Rectal smooth muscle tissue (tissue), 1 donor: ENCODE measurements at regions not wholly inside any gene's neighbourhood (a gene's known extent, or its start where the extent isn't known, plus 50 kb on each side); places are given as distances from the start of the nearest gene placed in this dataset.

ENCODE experiments used
- H3K27ac ChIP-seq: one replicate; pipeline ENCODE4 v1.7.0; 2013; ENCODE audit warnings: low read depth, low read length, inconsistent platforms
- H3K27me3 ChIP-seq: one replicate; pipeline ENCODE4 v1.7.0; 2013; ENCODE audit warnings: low read length; ENCODE audit not compliant: control insufficient read depth, insufficient read depth
- H3K36me3 ChIP-seq: one replicate; pipeline ENCODE4 v1.7.0; 2013; ENCODE audit warnings: low read length; ENCODE audit not compliant: control insufficient read depth, insufficient read depth
- H3K4me1 ChIP-seq: one replicate; pipeline ENCODE4 v1.7.0; 2013; ENCODE audit warnings: low read length; ENCODE audit not compliant: control insufficient read depth, insufficient read depth
- H3K4me3 ChIP-seq: one replicate; pipeline ENCODE4 v1.7.0; 2013; ENCODE audit warnings: low read length
- H3K9ac ChIP-seq: one replicate; pipeline ENCODE4 v1.7.0; 2013; ENCODE audit warnings: low read length

DNA sequence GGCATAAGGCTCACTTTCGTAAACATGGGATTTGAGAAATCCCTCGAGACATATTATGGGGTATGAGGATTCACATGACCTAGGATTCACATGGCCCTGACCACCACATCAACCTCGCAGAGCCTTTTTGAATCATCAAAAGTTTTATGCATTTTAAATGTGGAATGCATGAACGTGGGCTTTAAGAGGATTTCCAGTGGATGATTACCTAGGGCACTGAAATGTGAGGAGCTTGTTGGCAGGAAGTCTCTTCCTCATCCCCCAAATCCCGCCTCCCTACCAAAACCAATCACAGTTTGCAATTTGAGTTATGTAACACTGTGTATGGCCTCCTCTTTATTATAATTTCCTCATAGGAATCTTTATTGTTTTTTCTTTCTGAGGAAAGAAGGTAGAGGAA is 659.6 kb upstream of the TBX3 start:
- Histone ChIP-seq H3K36me3 (no peaks in the 10 kb centered on the region), H3K4me3 (no peak overlapping the region), H3K27me3 (no peaks in the 10 kb centered on the region), H3K4me1 (no peaks in the 10 kb centered on the region), H3K9ac (no peak overlapping the region), H3K27ac (no peak overlapping the region)

DNA sequence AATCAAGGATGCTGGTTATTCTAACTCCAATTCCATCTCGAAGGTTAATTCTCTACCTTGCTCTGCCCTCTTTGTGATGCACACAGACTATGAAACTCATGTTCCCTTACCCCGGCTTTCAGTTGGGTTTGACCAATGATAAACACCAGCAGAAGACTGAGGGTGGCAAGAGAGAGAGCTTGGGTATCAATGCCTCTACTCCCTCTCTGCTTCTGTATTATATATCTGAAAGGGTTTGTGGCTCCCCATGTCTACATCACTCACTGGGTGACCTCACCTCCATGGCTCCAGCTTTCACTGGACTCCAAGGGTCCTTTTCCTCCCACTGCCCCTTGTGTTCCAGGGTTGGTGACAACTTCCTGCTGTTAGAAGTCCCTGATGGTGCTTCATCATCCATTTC is 659.0 kb upstream of the TBX3 start:
- Histone ChIP-seq H3K27me3 (no peaks in the 10 kb centered on the region), H3K27ac (no peak overlapping the region), H3K4me1 (no peaks in the 10 kb centered on the region), H3K36me3 (no peaks in the 10 kb centered on the region), H3K4me3 (no peak overlapping the region), H3K9ac (no peak overlapping the region)

DNA sequence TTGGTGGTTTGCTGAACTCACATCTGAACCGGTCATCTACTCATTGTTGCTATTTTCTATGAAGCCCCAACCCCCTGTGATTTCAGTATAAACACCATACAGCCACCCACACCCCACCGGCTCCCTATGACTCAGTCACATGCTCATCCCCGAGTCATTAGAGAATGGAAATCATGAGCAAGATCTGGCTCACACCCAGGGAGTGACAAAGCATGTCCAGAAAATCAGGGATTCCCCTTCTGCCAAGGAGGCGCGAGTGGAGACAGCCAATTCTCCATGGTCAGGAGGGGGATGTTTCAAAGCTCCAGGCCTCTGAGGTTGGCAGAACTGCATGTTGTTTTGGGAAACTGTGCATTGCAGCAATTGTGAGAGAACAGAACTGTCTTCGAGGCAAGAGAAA is 657.5 kb upstream of the TBX3 start:
- no peaks in the 10 kb centered on the region for H3K36me3 ChIP-seq
- peak overlapping the region; percentile 58 for H3K27ac ChIP-seq
- H3K9ac ChIP-seq: no peak overlapping the region
- H3K27me3 ChIP-seq: no peaks in the 10 kb centered on the region
- H3K4me3 ChIP-seq: no peak overlapping the region
- H3K4me1 ChIP-seq: no peaks in the 10 kb centered on the region

DNA sequence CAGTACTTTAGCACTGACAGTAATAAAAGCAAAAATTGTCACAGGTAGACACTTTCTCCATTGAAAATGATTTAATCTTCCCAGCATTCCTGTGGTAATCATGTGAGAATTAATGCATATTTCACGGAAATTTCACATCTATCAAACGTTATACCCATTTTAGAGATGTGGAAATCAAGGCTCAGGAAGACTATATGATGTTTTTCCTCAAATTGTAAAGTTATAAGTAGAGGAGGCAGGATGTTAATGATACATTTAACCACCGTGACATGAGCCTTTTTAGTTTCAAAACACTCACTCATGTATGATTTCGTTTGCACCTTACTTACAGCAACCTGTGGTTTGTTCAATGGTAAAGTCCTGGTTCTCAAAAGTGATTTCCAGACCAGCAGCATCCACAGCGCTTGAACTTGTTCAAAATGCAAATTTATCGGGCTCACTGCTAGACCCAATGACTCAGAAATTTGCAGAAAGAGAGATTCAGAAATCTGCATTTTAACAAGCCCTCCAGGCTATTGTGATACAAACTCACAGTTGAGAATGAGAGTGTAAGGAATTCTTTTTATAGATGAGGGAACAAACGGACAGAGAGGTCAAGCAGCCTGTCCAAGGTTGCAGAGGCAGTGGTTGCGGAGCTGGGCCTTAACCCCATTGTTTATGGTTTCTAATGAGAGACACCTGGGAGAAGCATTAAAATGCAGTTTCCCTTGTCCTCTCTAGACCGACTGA is 654.8 kb upstream of the TBX3 start:
- no peak overlapping the region for H3K4me3 ChIP-seq
- H3K4me1 ChIP-seq: no peaks in the 10 kb centered on the region
- no peaks in the 10 kb centered on the region for H3K36me3 ChIP-seq
- no peaks in the 10 kb centered on the region for H3K27me3 ChIP-seq
- no peak overlapping the region for H3K9ac ChIP-seq
- H3K27ac ChIP-seq: no peak overlapping the region

DNA sequence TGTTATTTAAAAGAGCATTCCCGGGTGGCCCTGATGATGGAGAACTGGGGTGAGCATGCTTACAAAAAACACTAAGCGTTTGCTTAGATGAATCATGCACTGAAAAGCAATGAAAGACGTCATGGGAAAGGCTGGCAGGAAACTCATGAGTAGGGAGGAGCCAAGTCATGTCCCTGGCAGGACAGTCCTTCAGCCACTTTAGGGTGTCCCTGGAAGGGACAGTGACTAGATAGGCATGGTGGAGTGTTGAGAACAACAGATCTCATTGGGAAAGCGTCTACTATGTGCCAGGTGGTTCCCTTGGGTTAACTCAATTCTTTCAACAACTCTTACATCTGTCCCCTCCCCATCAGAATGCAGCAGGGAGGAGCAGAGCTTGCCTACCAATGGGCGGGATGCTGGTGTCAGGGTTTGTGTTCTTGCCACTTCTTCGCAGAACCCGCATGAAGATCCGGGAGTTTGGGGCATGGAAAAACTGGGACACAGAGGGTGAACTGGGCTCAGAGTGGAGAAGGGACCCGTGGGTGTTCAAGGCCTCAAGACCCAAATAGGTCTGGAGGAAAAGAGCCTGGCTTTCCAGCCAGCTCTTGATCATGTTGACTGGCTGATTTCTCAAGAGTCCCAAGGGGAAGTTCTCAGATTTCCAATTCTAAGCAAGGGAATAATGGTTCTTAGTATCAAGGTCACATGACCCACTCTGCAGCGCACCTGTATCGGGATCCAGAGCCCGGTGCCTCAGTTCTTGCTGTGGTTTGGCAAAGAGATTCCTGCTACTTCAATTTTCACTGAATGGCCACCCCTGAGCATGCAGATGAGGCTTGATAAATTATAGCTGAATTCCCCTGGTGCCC is 653.9 kb upstream of the TBX3 start:
- Histone ChIP-seq H3K4me1 (no peaks in the 10 kb centered on the region), H3K36me3 (no peaks in the 10 kb centered on the region), H3K27me3 (no peaks in the 10 kb centered on the region), H3K27ac (peak overlapping the region; percentile 15), H3K4me3 (no peak overlapping the region), H3K9ac (no peak overlapping the region)

DNA sequence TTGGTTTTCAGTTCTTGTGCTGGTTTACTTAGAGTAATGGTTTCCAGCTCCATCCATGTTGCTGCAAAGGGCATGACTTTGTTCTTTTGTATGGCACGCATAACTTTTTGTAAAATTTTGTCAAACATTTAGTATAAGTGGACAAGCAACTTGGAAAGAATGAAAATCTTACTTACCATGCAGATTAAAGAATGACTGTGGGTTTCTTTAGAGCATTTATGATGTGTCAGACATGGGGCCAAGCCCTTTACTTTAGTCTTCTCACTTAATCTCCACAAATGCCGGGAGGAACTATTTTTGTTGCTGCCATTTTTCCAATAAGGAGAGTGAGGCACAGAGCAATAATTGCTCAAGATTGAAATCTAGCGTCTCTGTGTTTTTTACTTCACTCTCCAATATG is 652.5 kb upstream of the TBX3 start:
- no peak overlapping the region for H3K27ac ChIP-seq

DNA sequence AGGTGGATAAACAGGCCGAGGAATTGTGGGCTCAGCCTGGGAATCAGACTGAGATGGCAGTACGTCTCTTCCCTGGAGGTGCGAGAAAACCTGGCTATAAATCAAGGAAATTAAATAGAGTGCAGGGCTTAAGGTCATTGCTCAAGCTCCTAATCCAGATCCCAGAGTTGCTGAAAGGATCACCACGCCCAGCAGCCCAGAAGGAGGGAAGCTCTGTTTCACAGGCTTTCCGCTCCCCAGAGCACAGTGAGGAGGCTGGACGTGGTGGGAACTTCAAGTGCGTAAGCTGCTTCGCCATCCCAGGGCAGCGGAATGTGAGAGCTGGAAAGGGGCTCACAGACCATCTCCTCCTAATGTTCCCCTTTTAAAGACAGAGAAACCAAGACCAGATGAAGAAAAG is 651.6 kb upstream of the TBX3 start:
- no peak overlapping the region for H3K9ac ChIP-seq
- no peaks in the 10 kb centered on the region for H3K27me3 ChIP-seq
- H3K36me3 ChIP-seq: no peaks in the 10 kb centered on the region
- no peak overlapping the region for H3K27ac ChIP-seq
- H3K4me3 ChIP-seq: no peak overlapping the region
- no peaks in the 10 kb centered on the region for H3K4me1 ChIP-seq

More for the DNA sequence above, 652.5 kb upstream of the TBX3 start:
- Histone ChIP-seq H3K4me3 (no peak overlapping the region), H3K9ac (no peak overlapping the region), H3K27me3 (no peaks in the 10 kb centered on the region), H3K36me3 (no peaks in the 10 kb centered on the region), H3K4me1 (no peaks in the 10 kb centered on the region)

DNA sequence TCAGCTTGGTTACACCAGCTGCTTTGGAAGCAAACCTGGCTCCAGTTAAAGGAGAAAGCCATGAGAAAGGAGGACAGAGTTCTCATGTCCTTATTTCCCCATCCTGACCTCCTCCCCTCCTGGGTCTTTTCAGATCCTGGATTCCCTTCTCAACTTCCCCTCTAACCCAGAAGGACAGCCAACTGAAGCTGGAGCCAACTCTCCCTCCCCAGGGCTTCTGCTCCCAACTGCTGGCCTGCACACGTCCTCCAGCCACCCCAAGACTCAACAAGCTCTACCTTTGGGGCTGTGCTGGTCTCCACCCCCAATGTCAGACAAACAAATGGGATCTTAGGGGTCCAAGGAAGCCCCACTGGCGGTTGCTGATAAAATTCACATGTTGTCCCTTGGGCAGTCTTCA is 651.1 kb upstream of the TBX3 start:
- no peak overlapping the region for H3K4me3 ChIP-seq
- H3K36me3 ChIP-seq: no peaks in the 10 kb centered on the region
- no peak overlapping the region for H3K27ac ChIP-seq
- no peaks in the 10 kb centered on the region for H3K27me3 ChIP-seq
- no peaks in the 10 kb centered on the region for H3K4me1 ChIP-seq
- H3K9ac ChIP-seq: no peak overlapping the region

DNA sequence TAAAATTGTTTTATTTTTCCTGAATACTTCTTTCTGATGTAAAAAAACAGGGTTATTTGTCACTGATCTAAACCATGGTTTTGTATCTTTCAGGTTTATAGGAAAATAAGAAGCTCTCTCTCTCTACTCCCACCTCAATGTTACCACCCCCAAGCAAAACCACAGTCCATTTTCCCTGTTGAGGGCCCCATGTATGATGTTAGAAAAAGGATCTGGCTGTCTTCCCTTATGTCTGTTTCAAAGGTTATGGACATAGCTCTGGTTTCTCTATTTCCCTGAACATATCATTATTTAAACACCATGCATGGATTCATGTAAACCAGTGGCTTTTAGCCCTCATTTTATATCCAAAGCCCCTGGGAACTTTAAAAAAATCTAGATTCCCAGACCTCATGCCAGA is 649.0 kb upstream of the TBX3 start:
- no peaks in the 10 kb centered on the region for H3K36me3 ChIP-seq
- no peak overlapping the region for H3K9ac ChIP-seq
- no peak overlapping the region for H3K4me3 ChIP-seq
- H3K27me3 ChIP-seq: no peaks in the 10 kb centered on the region
- H3K4me1 ChIP-seq: no peaks in the 10 kb centered on the region
- no peak overlapping the region for H3K27ac ChIP-seq

DNA sequence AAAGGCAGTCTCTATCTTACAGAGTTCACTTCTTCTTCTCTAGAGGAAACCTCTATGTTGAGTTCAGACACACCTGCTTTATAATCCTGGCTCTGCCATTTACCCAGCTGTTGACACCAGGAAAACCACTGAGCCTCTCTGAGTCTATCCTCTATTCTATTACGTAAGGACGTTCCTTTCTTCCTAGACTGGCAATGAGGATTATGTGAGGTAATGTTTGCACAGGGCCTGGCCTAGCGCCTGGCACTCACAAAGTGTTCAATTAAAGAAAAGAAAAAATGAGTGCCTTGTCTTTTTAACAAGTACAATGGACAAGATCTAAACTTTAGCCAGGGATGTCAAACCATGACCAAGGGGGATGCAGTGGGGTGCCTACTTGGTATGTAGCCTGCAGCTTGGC is 641.9 kb upstream of the TBX3 start:
- H3K27ac ChIP-seq: no peak overlapping the region
- H3K4me1 ChIP-seq: no peaks in the 10 kb centered on the region
- no peaks in the 10 kb centered on the region for H3K36me3 ChIP-seq
- no peak overlapping the region for H3K4me3 ChIP-seq
- H3K27me3 ChIP-seq: no peaks in the 10 kb centered on the region
- H3K9ac ChIP-seq: no peak overlapping the region

DNA sequence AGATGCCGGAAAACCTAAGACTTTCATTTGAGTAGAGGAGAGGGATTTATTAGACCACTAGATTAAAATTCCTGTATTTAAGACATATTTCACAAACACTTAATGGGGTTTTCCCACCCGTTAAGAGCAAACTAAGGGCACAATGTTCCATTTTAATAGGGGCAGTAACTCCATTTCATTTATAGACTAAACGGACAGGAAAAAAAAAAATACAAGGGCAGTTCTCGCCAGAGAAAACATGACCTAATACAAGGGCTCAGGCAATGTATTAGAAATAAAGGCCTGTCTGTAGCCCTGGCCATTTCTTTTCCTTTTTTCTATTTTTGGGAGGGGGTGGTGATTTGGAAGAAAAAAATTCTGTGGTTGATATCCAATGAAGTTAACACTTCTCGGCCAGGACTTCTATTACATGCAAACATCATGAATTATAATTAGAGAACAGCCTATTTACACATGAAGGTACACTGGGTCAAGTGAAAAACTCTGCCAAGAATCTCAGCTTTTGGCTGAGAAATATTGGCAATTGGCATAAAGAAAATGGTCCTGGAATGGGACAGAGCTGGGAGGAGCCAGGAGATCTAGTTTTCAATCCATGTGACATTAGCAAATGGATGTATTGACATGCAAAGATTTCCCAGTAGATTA is 641.1 kb upstream of the TBX3 start:
- Histone ChIP-seq H3K36me3 (no peaks in the 10 kb centered on the region), H3K27ac (no peak overlapping the region), H3K27me3 (no peaks in the 10 kb centered on the region), H3K4me1 (no peaks in the 10 kb centered on the region), H3K4me3 (no peak overlapping the region), H3K9ac (no peak overlapping the region)

DNA sequence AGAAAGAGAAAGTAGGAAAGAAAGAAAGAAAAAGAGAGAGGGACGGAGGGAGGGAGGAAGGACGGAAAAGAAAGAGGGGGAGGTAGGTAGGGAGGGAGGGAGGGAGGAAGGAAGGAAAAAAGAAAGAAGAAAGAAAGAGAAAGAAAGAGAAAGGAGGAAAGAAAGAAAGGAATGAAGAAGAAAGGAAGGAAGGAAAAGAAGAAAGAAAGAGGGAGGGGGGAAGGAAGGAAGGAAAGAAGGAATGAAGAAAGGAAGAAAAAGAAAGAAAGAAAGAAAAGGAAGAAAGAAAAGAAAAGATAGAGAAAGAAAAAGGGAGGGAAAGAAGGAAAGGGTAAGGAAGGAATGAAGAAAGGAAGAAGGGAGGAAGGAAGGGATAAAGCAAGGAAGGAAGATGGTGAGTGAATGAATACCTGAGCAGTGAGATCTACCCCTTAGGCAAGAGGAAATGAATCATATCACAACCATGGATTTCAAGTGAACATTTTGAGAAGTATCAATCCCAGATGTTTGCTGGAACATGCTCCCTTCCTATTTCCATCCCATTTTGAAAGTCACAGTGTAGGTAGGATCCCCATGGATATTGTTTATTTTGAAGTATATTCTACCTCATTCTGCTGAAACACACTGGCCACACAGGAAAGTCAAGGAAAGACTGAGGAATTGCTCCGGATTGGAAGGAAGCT is 639.4 kb upstream of the TBX3 start:
- Histone ChIP-seq H3K36me3 (no peaks in the 10 kb centered on the region), H3K4me3 (no peak overlapping the region), H3K4me1 (no peaks in the 10 kb centered on the region), H3K27me3 (no peaks in the 10 kb centered on the region), H3K27ac (no peak overlapping the region), H3K9ac (no peak overlapping the region)
